ENCODE measurements at regions not wholly inside any gene's neighbourhood (a gene's known extent, or its start where the extent isn't known, plus 50 kb on each side); places are given as distances from the start of the nearest gene placed in this dataset.
A peak's percentile ranks its signal among the peaks of the same experiment; 100 is the strongest.

GRCh38 chr18:56278421-56279003 lies 359.9 kb downstream of the TXNL1 start:
- DNase-seq (ENCODE audit: low read depth in 2 of 2) = no peak

DNA sequence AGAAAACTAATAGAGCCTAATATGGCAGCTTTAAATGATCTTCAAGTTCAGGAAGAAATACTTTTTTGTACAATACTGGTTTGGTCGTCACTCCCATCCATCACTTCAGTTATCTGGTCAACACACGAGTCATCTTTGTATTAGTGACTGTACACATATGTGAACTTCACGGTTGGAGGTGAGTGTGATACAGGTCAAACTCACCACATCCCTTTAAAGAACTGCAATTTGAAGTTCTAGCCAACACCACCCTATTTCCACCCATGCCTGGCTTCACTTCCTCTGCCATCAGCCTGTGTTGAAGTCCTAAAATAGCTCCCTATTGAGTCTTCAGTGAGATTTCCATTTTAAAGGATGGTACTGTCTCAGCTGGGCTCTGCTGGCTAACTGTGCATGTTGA lies 361.9 kb downstream of the TXNL1 start:
- DNase-seq (ENCODE audit: low read depth in 2 of 2) = no peak

DNA sequence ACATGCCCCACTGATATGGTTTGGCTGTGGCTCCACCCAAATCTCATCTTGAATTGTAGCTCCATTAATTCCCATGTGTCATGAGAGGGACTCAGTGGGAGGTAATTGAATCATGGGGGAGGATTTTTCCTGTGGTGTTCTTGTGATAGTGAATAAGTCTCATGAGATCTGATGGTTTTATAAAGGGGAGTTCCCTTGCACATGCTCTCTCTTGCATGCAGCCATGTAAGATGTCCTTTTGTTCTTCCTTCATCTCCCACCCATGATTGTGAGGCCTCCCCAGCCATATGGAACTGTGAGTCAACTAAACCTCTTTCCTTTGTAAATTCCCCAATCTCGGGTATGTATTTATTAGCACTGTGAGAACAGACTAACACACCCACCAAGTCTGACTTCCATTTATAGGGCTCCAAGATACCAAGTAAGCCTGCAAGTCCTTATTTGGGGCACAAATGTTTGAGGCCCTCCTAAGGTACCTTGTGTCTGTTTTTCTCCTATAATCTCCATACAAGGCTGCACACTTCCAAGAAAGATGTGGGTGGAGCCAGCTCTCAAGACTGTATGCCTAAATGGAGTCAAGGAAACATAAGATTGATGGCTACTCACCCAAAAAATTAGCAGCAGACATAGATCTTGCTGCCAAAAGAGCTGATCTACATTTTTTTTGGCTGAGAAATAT lies 364.7 kb downstream of the TXNL1 start:
- DNase-seq (ENCODE audit: low read depth in 2 of 2) = no peak

DNA sequence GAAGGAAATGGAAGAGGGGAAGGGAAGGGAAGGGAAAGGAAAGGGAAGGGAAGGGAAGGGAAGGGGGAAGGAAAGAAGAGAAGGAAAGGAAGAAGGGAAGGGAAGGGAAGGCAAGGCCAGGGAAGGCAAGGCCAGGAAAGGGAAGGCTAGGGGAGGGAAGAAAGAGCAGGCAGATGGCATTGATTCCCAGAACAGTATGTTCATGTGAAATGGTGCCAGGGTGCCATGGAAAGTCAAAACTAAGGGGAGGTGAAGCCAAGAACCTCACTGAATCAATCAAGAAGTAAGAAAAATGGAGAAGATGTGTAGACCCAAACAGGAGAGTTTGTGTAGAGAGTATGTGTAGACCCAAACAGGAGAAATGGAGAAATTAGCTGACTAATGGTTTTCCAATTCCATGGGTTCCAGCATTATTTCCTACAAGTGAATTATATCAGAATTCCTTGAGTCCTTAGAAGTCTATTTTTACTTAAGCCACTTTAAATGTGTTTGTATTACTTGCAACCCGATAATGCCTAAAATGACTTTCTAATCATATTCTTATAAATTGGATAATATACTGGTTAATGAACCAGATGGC lies 367.6 kb downstream of the TXNL1 start:
- no peak for DNase-seq (ENCODE audit: low read depth in 2 of 2)

GRCh38 chr18:56269958-56270357 lies 368.4 kb downstream of the TXNL1 start:
- DNase-seq (ENCODE audit: low read depth in 2 of 2) = no peak

- DNase-seq (ENCODE audit: low read depth in 2 of 2) = no peak
Measured at GRCh38 chr18:56268952-56269351, 369.4 kb downstream of the TXNL1 start.

- DNase-seq (ENCODE audit: low read depth in 2 of 2) = no peak
Measured at GRCh38 chr18:56267334-56267733, 371.1 kb downstream of the TXNL1 start.

DNA sequence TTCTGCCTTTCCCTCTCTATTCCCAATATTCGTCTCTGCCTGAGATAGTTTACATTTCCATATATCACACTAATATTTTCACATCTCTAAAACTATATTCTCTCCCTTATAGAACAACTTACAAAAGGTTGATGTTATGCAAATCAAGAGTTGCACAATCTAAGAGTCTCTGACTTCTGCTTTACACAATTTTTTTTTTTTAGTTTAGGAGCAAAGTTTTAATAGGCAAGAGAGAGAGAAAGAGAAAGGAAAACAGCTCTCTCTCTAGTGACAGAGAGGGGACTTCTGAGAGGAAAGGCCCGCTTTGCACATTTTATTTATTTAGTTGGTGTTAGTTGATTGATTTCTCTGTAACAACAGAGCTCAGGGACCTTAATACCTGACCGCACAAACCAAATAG lies 380.2 kb downstream of the TXNL1 start:
- DNase-seq (ENCODE audit: low read depth in 2 of 2) = no peak

DNA sequence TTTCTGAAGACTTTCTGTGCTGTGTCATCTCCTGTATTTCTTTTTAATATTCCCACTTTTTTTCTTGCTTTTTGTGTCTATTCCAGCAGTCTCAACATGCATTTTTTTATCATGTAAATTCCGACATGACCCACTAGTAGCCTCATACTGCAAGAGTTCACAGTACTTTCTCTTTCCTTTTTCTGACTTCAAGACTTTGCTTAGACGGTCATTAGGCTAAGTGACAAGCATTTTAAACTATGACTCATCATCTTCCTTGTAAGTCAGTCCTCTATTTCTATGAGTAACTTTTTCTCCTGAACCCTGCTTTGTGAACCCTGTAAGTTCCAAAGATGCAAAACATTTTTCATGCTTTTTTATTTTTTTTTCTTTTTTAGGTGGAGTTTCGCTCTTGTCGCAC lies 381.2 kb downstream of the TXNL1 start:
- DNase-seq (ENCODE audit: low read depth in 2 of 2) = peak; percentile 51 to 57

DNA sequence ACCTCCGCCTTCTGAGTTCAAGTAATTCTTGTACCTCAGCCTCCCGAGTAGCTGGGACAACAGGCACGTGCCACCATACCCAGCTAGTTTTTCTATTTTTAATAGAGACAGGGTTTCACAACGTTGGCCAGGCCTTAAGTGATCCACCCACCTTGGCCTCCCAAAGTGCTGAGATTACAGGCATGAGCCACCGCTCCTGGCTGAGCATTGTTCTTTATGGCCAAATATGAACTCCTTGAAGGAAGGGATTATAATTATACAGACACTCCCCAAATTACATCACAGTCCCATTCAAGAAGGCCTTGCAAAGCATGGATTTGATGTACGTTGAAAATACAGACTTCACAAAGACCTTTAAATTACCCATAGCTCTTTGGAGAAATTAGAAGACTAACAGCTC lies 381.7 kb downstream of the TXNL1 start:
- no peak for DNase-seq (ENCODE audit: low read depth in 2 of 2)

DNA sequence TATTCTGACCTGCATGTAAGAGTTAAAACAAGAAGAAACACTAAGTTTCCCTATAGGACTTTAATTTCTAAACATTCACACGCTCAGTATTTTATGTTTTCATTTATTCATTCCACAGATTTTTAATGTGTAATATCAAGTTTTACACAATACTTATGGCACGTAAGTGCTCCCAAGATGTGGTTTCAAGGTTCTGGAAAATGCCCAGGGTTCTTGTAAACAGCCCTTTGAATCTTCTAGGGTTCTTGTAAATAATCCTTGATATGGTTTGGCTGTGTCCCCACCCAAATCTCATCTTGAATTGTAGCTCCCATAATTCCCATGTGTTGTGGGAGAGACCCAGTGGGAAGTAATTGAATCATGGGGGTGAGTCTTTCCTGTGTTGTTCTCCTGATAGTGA lies 383.0 kb downstream of the TXNL1 start:
- DNase-seq (ENCODE audit: low read depth in 2 of 2) = no peak

DNA sequence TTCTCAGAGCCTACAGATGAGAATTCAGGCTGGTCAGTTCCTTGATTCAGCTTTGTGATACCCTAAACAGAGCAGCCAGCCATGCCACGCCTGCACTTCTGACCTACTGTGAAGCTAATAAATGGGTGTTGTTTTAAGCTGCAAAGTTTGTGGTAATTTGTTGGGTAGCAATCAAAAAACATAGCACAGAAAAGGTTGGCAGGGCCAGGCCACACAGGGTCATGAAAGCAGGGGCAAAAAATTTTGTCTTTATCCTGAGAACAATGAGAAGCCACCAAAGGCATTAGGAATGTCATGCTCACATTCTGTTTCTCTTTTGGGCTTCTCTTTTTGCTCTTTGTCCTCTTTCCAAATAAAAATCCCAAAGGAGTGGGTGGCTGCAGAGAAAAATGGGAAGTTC lies 385.9 kb downstream of the TXNL1 start:
- no peak for DNase-seq (ENCODE audit: low read depth in 2 of 2)

DNA sequence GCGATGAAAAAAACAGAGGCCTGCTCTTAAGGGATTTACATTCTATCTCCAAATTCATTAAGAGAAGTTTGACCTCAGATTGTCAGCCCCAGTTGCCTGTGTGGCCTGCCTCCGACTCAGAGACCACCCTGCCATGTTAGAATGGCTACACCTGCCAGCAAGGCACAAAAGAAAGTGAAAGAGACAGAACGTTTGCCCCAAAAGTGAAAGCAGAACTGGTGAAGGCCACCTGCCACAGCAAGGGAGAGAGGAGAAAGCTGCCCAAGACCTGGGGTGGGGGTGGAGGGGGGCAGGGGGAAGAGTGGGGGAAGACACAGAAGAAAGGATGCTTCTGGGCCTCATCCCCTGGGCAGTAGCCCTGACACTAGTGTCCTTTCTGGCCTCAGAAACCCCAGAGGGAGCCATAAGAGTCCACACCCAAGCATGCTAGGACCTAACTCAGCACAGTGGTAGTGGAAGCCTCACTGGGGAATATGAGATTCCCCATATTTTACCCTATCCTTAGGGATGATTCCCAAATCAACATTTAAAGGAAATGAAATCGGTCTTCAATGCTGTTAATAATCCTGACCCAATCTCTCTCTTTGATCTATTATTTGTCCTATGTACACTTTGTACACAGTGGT lies 389.7 kb downstream of the TXNL1 start:
- no peak for DNase-seq (ENCODE audit: low read depth in 2 of 2)

DNA sequence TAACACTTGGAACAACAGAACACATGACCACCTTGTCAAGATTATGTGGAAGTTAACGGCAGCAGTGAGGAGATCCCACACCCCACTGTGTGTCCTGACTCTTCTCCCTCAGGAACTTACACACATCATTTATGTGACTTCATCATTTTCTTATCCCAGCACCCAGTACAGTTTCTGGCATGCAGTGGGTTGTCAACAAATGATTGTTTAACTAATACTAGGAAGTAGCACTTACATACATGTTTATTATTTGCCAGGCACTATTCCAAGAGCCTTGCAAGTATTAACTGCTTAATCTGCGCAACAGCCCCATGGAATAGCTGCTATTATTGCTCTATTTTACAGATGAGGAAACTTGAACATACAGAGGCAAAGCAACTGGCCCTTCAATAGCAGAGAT lies 391.5 kb downstream of the TXNL1 start:
- DNase-seq (ENCODE audit: low read depth in 2 of 2) = no peak

GRCh38 chr18:56245866-56246580 lies 392.4 kb downstream of the TXNL1 start:
- peak; percentile 64 to 66 for DNase-seq (ENCODE audit: low read depth in 2 of 2)

GRCh38 chr18:56240405-56240804 lies 398.0 kb downstream of the TXNL1 start:
- DNase-seq (ENCODE audit: low read depth in 2 of 2) = peak; percentile 63 to 64

DNA sequence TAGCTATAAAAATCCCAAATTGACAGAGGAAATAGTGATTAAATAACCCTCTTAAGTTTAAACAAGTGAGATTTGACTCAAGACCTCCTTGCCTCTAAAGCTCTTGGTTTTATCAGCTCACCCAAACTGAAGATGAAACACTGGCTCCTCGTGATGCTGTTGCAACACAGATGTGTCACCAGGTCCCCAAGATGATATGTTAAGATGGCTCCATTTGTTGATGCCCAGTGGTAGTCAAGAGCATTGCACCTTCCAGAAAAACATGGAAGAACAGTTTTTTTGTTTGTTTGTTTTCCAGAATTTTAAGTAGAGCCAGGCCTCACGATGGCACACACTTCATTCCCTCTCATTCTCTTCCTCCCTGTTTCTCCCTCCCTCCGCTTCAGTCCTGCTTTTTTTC lies 399.8 kb downstream of the TXNL1 start:
- DNase-seq (ENCODE audit: low read depth in 2 of 2) = no peak

DNA sequence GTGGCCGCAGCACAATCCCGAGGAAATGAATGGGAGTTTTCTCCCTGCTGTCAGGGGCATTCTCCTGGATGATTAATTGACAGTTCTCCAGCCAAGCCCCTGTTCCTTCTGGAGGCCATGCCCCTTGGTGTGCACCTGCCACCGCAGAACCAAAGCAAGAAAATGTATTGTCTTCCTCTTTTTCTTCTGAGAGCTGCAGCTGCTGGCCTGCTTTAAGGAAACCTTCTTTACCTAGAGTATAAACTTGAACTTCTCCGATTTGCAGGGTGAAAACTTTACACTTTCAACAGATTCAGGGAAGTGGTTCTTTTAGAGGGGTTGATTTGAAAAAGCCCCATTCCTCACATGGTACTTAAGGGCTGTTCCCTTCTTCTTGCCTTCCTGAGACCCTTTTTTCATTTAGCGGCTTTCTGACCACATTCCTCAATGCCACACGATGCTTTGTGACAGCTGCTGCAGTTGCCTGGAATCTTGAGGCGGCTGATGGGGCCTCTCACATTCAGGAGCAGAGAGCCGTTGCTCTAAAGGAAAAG lies 402.8 kb downstream of the TXNL1 start:
- no peak for DNase-seq (ENCODE audit: low read depth in 2 of 2)

DNA sequence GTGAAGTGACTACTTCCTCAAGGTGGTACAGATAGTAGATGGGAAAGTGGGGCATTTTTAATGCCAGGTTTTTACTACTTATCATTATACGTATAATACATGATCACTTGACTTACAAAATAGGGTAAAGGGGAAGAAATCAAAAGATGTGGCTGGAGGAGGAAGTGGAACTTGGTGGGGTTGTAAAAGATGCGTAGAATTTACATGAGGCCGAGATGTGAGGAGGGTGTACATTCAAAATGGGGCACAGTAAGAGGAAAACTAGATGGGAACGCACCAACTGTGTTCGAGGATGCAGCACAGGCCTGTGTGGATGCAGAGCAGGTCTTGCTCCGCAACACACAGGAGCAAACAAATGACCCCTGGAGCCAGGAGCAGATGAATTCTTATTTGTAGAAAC lies 403.3 kb downstream of the TXNL1 start:
- DNase-seq (ENCODE audit: low read depth in 2 of 2) = no peak

GRCh38 chr18:56233595-56233994 lies 404.8 kb downstream of the TXNL1 start:
- peak; percentile 84 to 86 for DNase-seq (ENCODE audit: low read depth in 2 of 2)

DNA sequence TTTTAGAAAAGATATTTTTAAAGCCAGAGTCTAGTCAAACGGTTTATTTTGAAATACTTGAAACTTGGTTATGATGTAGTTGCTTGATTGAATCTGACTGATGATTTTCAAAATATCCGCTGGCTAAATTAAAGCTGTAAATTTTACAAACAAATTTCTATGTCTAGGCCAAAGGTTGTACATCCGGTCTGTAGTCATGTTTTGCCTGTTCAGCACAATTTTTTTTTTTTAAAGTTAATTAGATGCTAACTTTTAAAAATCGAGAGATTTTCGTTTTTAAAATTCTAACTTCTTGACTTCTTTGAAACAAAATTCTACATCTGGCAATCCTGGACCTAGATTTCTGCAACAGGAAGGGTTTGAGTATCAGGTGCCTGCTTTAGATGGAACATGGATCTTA lies 412.4 kb downstream of the TXNL1 start:
- DNase-seq (ENCODE audit: low read depth in 2 of 2) = no peak

Measured in fibroblast of skin of left quadriceps (primary cell).